ENCODE measurements at regions not wholly inside any gene's neighbourhood (a gene's known extent, or its start where the extent isn't known, plus 50 kb on each side); places are given as distances from the start of the nearest gene placed in this dataset.
"Not testable (repeated sequence)": the region's sequence is repeated elsewhere in the genome, so short reads cannot be mapped to it uniquely, and the experiment has no call there.

GRCh38 chr1:81323862-81324261, 476.9 kb upstream of the ADGRL2 start:
- DNase-seq = no peak

DNA sequence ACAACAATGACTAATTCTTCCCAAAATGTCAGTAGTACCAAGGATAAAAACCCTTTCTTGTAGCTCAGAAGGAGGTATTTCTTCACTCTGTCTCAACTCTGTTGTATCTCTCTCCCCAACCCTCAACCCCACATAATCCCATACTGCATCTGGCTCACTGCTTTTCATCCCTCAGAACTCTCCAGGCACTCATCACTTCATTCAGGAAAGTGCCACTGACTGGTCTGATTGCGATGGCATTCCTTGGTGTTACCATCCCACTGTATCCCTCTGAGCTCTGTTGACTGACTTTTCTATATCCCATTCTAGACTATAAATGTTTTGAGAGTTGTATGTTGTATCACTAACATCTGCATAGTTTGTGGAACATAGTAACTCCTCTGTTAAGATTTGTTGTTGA, 483.5 kb upstream of the ADGRL2 start:
- DNase-seq = no peak

DNA sequence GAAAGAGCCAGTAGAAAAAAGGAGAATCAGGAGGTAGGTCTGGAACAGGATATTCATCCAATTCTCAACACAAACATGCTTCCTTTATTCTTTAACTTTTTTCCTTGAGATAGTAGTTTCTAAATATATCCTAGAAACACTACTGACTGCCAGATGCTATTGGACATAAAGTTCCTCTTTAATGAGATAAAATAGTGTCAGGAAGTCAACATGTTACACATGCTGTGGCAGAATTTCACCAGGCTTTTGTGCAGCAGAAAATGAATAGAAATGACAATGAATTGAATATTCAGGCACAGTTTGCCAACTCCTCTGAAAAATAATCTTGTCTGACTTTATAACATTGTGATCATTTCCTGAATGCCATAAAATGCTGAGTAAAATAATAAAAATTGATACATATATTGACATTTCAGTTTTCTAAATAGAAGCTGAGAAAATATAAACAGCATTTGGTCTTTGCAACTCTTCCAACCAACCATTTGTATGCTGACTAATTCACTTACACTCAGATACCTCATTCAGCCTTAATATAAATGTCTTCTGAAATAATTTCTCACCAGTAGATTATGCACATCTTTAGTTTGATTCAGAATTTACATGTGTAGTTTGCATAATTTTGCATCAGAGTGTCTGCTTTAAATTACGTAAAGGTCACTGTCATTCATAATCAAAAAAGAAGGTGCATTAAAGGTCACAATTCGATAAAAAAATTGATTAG, 486.1 kb upstream of the ADGRL2 start:
- DNase-seq = no peak

DNA sequence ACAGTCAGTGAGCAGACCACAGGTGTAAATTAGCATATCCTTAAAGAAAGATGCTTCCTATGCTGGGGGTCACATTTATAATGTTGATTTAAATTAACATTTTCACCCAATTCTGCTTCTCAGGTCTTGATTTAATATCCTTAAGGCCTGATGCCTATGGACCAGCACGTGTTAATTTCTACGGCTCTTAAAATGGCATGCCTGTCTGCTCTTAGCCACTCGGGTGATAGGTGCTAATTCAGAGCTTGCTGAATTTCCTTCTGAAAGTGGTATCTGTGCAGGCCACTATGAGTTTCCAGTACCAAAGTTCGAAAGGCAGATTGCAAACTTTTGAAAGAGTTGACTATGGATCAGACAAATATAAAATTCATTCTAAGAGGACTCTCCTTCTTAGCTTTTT, 487.4 kb upstream of the ADGRL2 start:
- DNase-seq = no peak

DNA sequence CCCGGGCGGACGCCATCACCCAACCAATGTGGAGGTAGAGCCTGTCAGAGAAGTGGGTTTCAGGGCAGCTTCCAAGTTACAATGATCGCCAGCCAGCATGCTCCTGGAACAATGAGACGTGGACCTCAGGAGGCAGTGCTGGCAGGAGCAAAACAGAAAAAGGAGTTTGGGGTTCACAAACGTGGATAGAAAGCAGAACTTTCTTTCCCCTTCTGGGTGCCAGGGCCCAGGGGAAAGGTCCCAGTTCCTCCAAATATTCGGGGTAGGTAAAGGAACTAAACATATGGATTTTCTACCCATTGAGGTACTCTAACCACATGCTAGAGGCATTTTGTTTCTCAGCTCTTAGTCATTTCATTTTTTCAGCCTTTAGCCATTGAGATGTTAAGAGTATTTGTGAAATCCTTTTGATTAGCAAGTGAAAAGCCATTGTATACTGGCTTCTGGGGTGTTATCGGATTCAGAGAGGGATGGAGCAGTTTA, 488.4 kb upstream of the ADGRL2 start:
- no peak for DNase-seq

DNA sequence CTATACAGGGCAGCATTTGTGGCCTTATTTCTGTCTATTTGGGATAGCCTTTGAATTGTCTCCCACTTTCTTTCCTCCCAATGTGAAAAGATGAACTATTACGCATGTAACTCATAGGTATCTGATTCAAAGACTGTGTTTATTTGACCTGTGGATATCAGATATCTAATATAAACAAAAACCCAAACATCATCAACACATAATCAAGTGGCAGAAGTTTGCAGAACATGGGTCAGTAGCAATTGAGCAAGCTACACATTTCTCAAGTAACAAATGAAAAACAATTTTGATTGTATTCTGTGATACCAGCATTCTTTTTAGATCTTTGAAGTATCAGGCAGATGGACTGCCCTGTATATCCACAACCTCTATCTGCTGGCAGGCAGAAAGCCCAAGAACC, 490.5 kb upstream of the ADGRL2 start:
- DNase-seq = no peak

DNA sequence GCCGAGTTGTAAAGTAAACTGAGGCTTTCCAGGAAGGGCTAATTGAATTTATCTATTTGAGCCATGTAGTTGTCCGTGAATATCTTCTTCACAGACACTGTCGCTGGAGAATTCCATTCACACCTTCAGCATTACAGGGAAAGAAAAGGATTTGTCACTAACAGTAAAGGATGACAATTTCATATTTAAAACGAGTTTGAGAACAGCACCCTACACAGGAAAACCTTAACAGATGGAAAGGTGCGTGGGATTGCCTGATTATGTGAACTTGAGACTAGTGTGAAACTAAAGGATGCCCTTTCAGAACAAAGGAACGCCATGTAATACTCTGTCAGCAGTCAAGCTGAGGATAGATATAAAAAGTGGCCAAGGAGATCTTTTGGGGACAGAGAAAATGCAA, 492.5 kb upstream of the ADGRL2 start:
- no peak for DNase-seq

DNA sequence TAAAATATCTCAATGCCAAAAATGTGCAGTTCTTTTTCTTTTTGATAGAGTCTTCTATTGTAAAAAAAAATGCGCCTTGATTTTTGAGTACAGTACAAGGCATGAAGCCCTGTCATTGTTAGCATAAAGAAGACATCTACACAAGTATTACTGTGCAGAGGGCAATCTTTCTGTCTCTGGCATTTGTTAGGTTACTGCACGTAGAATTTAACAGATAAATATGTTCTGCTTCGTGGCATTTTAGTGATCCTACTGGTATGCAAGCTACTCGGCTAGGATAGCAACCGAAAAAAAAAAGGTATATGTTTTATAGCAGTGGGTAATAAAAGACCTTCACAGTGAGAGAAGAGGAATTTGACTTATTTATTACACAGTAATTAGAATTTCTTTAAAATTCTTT, 492.9 kb upstream of the ADGRL2 start:
- no peak for DNase-seq

GRCh38 chr1:81305997-81306452, 494.7 kb upstream of the ADGRL2 start:
- peak; percentile 61 for DNase-seq

- peak; percentile 72 for DNase-seq
Observed at GRCh38 chr1:81304187-81304586, 496.5 kb upstream of the ADGRL2 start.

DNA sequence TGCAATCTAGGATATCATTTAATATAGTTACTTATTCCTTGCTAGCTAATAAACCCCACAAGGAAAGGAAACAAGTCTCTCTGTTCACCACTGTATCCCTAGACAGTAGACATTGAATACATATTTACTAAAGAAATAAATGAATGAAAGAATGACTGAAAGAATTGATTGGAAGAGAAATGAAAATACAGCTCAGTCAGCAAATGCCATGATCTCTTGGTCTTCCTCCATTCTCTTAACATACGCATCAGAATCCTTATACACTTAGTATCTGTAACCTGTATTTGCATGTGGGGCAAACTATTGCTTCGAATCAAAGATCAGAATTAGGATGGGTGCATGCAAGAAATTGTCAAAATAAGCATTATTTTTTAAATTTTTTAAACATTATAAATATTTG, 500.8 kb upstream of the ADGRL2 start:
- no peak for DNase-seq

DNA sequence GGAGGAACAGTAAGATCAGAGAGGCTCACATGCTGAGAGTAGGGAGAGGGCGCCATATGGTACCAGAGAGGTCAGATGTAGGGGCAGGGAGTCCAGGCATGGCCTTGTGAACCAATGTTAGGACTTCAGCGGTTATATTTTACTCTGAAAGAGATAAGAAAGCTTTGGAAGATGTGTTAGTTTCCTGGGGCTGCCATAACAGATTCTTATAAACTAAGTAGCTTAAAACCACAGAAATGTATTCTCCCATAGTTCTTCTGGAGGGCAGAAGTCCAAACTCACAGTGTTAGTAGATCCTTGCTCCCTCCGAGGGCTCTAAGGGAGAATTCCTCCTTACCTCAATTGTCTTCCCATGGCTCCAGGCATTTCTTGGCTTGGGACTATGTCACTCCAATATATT, 502.5 kb upstream of the ADGRL2 start:
- DNase-seq = peak; percentile 53

DNA sequence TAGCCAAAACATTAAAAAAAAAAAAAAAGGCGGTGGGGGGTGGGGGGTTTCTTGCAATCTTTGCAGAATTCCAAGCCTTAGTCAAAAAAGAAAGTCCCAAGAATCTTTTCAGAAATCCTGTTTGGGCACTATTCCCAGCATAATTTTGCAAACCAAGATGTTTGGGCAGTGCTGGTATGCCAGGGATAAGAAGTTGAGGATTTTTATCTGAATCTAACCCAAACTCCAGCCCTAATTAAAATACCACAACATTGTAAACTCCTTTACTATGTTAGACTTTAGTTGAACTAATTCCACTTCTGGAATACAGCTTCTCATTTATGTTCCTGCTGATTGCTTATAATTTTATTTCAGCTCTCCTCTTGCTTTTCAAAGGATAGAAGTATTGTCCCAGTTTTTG, 504.1 kb upstream of the ADGRL2 start:
- peak; percentile 69 for DNase-seq

GRCh38 chr1:81290326-81290725, 510.4 kb upstream of the ADGRL2 start:
- DNase-seq = no peak

DNA sequence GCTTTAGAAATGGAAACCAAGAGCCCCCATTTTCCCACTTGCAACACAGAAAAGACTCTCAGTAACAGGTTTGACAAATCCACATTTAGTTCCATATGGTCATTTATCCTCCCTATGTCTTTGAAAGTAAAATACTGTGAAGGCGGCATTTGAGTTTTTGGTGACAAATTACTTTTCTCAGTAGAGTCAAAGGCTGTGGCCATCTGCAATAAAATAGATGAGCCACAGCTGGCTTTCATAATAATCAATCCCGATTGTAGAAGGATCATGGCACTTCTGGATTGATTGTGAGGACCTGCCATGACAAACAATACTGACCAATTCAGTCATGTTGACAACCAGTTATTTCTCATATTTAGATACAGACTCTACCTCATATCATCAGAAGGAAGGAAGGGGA, 512.0 kb upstream of the ADGRL2 start:
- DNase-seq = no peak

GRCh38 chr1:81287411-81288080, 513.2 kb upstream of the ADGRL2 start:
- DNase-seq = peak; percentile 5

GRCh38 chr1:81270051-81270450, 530.7 kb upstream of the ADGRL2 start:
- DNase-seq = no peak

GRCh38 chr1:81264976-81265375, 535.8 kb upstream of the ADGRL2 start:
- DNase-seq = no peak

DNA sequence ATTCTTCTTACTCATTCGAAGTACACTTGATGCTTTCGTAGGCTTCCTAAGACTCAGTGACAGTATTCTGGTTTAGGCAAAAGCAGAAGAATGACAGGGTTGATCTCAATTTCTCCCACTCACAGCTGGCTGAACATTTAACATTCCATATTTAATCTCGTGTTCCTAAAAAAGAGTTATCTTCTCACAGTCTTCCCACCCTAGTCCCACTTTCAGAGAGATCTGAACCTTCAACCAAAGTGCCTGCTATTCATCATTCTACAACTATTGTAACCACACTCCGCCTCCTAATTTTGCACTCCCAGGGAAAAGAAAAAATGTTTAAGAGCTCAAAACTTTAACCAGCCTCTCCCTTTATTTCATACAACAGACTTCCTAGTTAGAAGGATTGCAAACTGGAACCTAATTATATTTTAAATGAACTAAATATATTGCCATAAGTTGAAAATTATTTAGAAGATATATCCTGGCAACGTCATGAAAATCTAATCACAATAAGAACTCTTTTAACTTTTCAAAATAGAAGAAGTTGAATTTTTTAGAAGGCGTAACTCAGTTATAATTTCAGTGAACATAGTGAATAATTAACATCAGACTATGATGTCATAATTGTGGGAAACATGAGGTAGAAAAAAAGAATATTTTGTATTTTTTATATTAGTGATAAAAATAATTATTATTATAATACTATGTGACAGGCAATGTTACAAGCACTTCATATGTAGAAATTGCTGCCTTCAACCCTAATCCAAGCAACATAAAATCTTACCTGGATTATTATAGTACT, 540.9 kb upstream of the ADGRL2 start:
- DNase-seq = no peak

DNA sequence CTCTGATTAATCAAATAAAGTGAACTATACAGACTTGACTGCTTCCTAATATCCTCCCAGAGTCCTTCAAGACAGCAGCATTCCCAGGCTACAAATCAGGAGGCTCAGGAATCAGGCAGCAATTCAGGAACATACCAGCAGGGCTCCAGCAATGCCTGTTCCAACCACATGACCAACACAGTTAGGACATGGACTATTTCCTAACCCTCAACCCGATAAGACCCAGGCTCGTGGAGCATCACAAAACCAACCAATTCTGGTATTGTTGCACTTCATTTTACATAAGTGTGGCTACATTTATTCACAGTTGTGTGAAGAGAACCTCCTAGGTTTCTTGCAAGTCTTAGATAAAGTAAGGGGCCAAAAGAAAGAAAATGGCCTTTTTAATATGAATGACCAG, 546.2 kb upstream of the ADGRL2 start:
- DNase-seq = no peak

- DNase-seq = no peak
Observed at GRCh38 chr1:81254068-81254467, 546.7 kb upstream of the ADGRL2 start.

DNA sequence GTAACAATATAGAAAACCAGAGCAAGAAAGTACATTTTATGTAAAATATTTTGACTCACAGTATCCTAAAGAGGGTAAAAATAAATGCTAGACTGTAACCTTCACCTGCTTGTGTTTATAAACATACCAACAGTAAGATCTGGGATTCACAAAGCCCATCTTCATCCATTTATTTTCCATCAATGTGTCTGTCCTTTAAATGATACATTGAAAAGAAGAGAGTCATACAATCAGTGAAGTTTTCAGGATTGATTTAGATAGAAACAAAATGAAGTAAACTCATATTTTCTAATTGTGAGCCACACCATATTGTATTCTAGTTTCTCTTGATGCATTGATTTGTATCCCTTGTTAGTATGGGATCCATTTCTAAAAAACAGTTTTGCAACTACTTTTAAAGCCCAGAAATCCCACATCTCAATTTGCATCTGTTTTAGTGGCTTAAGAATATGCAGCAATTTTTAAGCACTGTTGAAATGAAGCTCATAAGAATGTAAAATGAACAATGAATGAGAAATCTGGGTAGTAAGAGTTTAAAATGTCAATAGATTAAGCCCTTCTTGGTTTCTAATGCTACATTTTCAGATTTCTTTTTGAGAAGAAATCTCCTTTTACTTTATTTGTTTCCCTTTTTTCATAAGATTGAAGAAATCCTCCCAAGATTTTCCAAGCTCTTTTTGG, 548.1 kb upstream of the ADGRL2 start:
- no peak for DNase-seq

DNA sequence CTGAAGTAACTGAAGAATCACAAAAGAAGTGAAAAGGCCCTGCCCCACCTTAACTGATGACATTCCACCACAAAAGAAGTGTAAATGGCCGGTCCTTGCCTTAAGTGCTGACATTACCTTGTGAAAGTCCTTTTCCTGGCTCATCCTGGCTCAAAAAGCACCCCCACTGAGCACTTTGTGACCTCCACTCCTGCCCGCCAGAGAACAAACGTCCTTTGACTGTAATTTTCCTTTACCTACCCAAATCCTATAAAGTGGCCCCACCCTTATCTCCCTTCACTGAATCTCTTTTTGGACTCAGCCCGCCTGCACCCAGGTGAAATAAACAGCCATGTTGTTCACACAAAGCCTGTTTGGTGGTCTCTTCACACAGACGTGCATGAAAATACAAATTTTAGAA, 549.9 kb upstream of the ADGRL2 start:
- DNase-seq = not testable (repeated sequence)
